A673 (cell line): ENCODE measurements at regions not wholly inside any gene's neighbourhood (a gene's known extent, or its start where the extent isn't known, plus 50 kb on each side); places are given as distances from the start of the nearest gene placed in this dataset.

ENCODE experiments used
- BruUV-seq: library from RNA; stranded (reverse); fragments of 400-500 nt; replicated peaks from 2 replicates; lab custom pipeline; 2021; lab: Mats Ljungman, UMichigan
- CTCF ChIA-PET: fragments of 300-600 bp; sonication (Branson Sonifier 250); formaldehyde crosslinking; loops from one replicate; lab custom pipeline; 2022; ENCODE audit warnings: antibody characterized with exemption; lab: Charles Lee
- POLR2A ChIA-PET: fragments of 300-600 bp; sonication (Branson Sonifier 250); formaldehyde crosslinking; loops from one replicate; lab custom pipeline; 2022; ENCODE audit warnings: antibody characterized with exemption; ENCODE audit not compliant: low non-redundant PET; lab: Charles Lee
- DNase-seq: peaks from one replicate; pipeline ENCODE4 v3.0.0-alpha.2; 2015; ENCODE audit warnings: low spot score
- H3K27ac ChIP-seq: fragments of 200-600 bp; sonication (generic); 2 replicates; pipeline ENCODE4 v1.5.1; 2016; ENCODE audit warnings: mixed run types, low read depth, mild to moderate bottlenecking, mixed read lengths, antibody characterized with exemption, low read length; ENCODE audit not compliant: poor library complexity, severe bottlenecking
- H3K27me3 ChIP-seq: fragments of 200-600 bp; sonication (generic); replicated peaks from 2 replicates; pipeline ENCODE4 v1.6.1; 2017; ENCODE audit warnings: mixed run types, low read depth, mild to moderate bottlenecking, mixed read lengths, antibody characterized with exemption, low read length; ENCODE audit not compliant: insufficient read depth, poor library complexity
- H3K36me3 ChIP-seq: fragments of 200-600 bp; sonication (generic); 2 replicates; pipeline ENCODE4 v1.6.1; 2016; ENCODE audit warnings: mixed run types, mild to moderate bottlenecking, mixed read lengths, antibody characterized with exemption, low read length; ENCODE audit not compliant: insufficient read depth, poor library complexity, severe bottlenecking
- H3K4me1 ChIP-seq: fragments of 200-600 bp; sonication (generic); 2 replicates; pipeline ENCODE4 v1.6.1; 2017; ENCODE audit warnings: mixed run types, mild to moderate bottlenecking, mixed read lengths, antibody characterized with exemption, low read length; ENCODE audit not compliant: insufficient read depth, poor library complexity, severe bottlenecking
- H3K4me3 ChIP-seq: fragments of 200-600 bp; sonication (generic); 2 replicates; pipeline ENCODE4 v1.5.1; 2016; ENCODE audit warnings: low read depth, mixed run types, mild to moderate bottlenecking, mixed read lengths, low read length; ENCODE audit not compliant: poor library complexity, severe bottlenecking
- H3K9me3 ChIP-seq: fragments of 200-600 bp; sonication (generic); 2 replicates; pipeline ENCODE4 v1.6.1; 2016; ENCODE audit warnings: mixed run types, low read depth, mild to moderate bottlenecking, mixed read lengths, antibody characterized with exemption, low read length; ENCODE audit not compliant: poor library complexity, severe bottlenecking
- EZH2 ChIP-seq: fragments of 200-600 bp; sonication (generic); IDR thresholded peaks from 2 replicates; pipeline ENCODE4 v1.6.1; 2017; ENCODE audit warnings: borderline replicate concordance, low read depth, mild to moderate bottlenecking, mixed read lengths, antibody characterized with exemption, low read length; ENCODE audit not compliant: poor library complexity, severe bottlenecking
- intact Hi-C: fragments of 100-400 bp; cut with micrococcal nuclease; formaldehyde crosslinking; loops from one replicate; pipeline ENCODE4 v1.10.0; 2022; ENCODE audit not compliant: unreplicated experiment
- TF ChIP-seq, protein P1 (sequence below): fragments of 300-800, 200-600 bp; sonication (generic); conservative IDR thresholded peaks from 2 replicates; pipeline ENCODE4 v1.5.1; 2017; ENCODE audit warnings: low read depth, mild to moderate bottlenecking, antibody characterized with exemption, low read length, moderate library complexity, mixed read lengths

DNA sequence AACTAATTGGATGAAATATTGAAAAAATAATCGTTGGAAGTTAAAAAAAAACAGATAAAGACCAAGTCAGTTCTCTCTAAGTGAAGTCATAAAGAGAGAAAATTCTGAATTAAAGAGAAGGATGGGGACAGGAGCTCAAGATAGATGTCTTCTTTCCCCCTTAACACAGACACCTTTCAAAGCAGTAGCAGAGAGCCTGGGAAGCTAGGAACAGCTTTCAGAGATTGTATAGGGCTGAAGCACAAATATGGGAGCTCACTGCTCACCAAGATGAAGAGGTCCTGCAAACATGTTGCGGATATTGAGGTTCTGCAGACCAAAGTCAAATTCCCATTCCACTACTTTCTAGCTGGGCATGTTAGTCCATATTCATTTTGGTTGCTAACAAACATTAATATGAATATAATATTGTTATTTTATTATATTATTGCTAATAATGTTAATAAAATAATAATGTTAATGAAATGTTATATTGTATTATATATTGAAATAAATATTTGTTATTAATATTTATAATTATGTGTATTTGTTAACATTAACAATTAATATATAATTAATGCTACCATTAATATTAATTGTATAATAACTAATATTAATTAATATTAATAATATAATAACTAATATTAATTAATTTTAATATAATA is 319.1 kb downstream of the OXSM start:
- H3K4me1 ChIP-seq, result no peaks in the 10 kb centered on the region
- H3K36me3 ChIP-seq, result no peaks in the 10 kb centered on the region
- no TSS peak for BruUV-seq
- ChIA-PET CTCF (no interaction called here), POLR2A (no interaction called here)
- TF ChIP-seq, protein P1, sequence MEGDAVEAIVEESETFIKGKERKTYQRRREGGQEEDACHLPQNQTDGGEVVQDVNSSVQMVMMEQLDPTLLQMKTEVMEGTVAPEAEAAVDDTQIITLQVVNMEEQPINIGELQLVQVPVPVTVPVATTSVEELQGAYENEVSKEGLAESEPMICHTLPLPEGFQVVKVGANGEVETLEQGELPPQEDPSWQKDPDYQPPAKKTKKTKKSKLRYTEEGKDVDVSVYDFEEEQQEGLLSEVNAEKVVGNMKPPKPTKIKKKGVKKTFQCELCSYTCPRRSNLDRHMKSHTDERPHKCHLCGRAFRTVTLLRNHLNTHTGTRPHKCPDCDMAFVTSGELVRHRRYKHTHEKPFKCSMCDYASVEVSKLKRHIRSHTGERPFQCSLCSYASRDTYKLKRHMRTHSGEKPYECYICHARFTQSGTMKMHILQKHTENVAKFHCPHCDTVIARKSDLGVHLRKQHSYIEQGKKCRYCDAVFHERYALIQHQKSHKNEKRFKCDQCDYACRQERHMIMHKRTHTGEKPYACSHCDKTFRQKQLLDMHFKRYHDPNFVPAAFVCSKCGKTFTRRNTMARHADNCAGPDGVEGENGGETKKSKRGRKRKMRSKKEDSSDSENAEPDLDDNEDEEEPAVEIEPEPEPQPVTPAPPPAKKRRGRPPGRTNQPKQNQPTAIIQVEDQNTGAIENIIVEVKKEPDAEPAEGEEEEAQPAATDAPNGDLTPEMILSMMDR, result no peak
- no peak for TF ChIP-seq EZH2
- H3K9me3 ChIP-seq, result peaks cover 3% of the 10 kb centered on the region
- intact Hi-C loops, result no loop called here
- H3K27me3 ChIP-seq, result no peaks in the 10 kb centered on the region
- no peak overlapping the region for H3K4me3 ChIP-seq
- H3K27ac ChIP-seq, result no peak overlapping the region
- no peak for DNase-seq

DNA sequence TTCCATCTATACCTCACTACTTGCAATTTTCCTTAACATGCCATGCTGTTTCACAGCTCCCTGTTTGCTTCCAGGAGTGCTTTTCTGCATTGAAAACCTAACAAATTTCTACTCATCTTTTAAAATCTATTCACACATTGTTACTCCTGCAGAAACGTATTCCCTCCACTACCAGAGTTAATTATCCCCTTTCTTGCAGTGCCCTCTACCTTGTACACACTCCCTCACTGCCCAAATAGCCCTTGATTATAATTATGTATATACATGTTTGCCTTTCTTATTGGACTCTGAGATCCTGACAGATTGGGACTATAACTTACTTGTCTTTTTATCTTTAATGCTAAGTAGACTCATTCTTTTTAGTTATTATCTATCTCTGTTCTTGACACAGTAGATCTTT is 325.0 kb downstream of the OXSM start:
- H3K4me3 ChIP-seq, result no peak overlapping the region
- H3K36me3 ChIP-seq, result no peaks in the 10 kb centered on the region
- BruUV-seq, result no TSS peak
- TF ChIP-seq, protein P1, result no peak
- no peak overlapping the region for H3K27ac ChIP-seq
- DNase-seq, result no peak
- CTCF ChIA-PET, result no interaction called here
- no peaks in the 10 kb centered on the region for H3K27me3 ChIP-seq
- intact Hi-C loops, result loop anchor here (5.0 kb wide), 1 partner anchor 468 kb away; no protein-coding TSS in a partner anchor
- H3K9me3 ChIP-seq, result no peaks in the 10 kb centered on the region
- H3K4me1 ChIP-seq, result no peaks in the 10 kb centered on the region
- POLR2A ChIA-PET, result no interaction called here

DNA sequence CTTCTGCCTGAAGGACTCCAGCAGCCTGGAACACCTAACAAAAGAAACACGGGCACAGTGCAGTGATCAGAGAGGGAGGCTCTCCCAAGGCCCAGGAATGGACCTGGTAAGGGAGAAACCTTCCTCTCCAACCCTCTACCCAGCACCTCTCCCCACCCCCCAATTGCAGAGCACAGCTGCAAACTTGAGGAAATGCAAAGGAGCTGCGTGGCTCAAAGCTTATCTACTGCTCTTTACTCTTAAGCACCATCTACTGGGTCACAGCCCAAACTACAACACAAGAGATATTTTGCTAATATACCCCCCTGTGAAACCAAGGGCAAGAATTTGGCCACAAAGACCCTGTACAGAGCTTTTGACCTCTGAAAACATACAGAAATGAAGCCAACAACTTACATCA is 328.3 kb downstream of the OXSM start:
- Histone ChIP-seq H3K36me3 (no peaks in the 10 kb centered on the region), H3K27ac (no peak overlapping the region), H3K9me3 (no peaks in the 10 kb centered on the region), H3K27me3 (no peaks in the 10 kb centered on the region), H3K4me1 (no peaks in the 10 kb centered on the region), H3K4me3 (no peak overlapping the region)
- POLR2A ChIA-PET, result no interaction called here
- intact Hi-C loops, result loop anchor here (5.0 kb wide), 1 partner anchor 471 kb away; no protein-coding TSS in a partner anchor
- TF ChIP-seq EZH2, result no peak
- TF ChIP-seq, protein P1, result peak; percentile 46; the same call in 1 of the 2 replicates
- no TSS peak for BruUV-seq
- peak; percentile 49 for DNase-seq
- CTCF ChIA-PET, result interaction anchor here (1.3 kb wide), 1 partner anchor 214 kb away, joined by 5 read pairs; no protein-coding TSS in a partner anchor
